Epithelial cell of esophagus (primary cell): ENCODE measurements at regions not wholly inside any gene's neighbourhood (a gene's known extent, or its start where the extent isn't known, plus 50 kb on each side); places are given as distances from the start of the nearest gene placed in this dataset.

Experiments
- DNase-seq: peaks from one replicate; pipeline ENCODE4 v3.0.0; 2010; ENCODE audit warnings: low read depth
- H3K4me3 ChIP-seq: 2 replicates; pipeline ENCODE4 v1.5.1; 2011; ENCODE audit warnings: mild to moderate bottlenecking, low read length, control low read depth
- TF ChIP-seq, protein P1 (sequence below): IDR thresholded peaks from 2 replicates; pipeline ENCODE4 v1.5.1; 2011; ENCODE audit warnings: low read depth, mild to moderate bottlenecking, low read length, control low read depth, inconsistent platforms; ENCODE audit not compliant: insufficient read depth; ENCODE audit errors: missing control alignments

DNA sequence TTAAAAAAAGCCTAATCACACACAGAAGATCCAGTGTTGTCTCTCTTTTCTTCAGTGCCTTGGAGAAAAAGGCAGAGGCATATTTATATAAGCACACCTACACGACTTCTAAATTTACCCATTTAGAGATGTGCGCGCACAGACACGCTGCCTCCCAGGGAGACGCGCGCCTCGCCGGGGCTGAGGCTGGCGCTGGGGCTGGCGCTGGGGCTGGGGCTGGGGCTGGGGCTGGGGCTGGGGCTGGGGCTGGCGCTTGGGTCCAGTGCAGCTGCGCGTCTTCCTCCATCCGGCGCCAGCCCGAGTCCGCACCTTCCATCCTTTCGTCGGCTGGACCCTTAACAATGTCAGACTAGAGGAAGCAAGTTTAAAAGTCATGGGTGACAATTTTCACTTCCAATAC, 118.4 kb upstream of the ARID2 start:
- TF ChIP-seq, protein P1, sequence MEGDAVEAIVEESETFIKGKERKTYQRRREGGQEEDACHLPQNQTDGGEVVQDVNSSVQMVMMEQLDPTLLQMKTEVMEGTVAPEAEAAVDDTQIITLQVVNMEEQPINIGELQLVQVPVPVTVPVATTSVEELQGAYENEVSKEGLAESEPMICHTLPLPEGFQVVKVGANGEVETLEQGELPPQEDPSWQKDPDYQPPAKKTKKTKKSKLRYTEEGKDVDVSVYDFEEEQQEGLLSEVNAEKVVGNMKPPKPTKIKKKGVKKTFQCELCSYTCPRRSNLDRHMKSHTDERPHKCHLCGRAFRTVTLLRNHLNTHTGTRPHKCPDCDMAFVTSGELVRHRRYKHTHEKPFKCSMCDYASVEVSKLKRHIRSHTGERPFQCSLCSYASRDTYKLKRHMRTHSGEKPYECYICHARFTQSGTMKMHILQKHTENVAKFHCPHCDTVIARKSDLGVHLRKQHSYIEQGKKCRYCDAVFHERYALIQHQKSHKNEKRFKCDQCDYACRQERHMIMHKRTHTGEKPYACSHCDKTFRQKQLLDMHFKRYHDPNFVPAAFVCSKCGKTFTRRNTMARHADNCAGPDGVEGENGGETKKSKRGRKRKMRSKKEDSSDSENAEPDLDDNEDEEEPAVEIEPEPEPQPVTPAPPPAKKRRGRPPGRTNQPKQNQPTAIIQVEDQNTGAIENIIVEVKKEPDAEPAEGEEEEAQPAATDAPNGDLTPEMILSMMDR = no peak
- no peak for DNase-seq
- H3K4me3 ChIP-seq = no peak overlapping the region

DNA sequence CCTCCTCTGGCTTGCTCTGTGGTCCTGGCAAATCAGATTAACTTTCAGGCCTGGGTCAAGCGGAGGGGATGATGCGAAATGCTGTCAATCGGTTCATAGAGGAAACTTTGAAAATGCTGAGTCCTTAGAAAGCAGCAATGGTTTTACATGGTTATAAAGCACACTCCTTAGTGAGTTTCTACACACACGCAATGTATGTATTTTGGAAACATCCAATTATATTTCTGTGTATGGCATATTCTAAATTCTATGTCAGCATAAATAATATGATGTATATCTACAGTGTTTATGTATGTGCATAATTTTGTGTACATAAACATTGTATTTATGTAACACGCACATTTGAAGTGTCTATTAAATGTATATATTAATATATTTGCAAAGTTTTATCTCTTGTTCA, 118.0 kb upstream of the ARID2 start:
- TF ChIP-seq, protein P1 = no peak
- H3K4me3 ChIP-seq = no peak overlapping the region
- DNase-seq = no peak

GRCh38 chr12:45612044-45612794, 117.3 kb upstream of the ARID2 start:
- TF ChIP-seq, protein P1 = no peak
- no peak overlapping the region for H3K4me3 ChIP-seq
- peak; percentile 44 for DNase-seq

DNA sequence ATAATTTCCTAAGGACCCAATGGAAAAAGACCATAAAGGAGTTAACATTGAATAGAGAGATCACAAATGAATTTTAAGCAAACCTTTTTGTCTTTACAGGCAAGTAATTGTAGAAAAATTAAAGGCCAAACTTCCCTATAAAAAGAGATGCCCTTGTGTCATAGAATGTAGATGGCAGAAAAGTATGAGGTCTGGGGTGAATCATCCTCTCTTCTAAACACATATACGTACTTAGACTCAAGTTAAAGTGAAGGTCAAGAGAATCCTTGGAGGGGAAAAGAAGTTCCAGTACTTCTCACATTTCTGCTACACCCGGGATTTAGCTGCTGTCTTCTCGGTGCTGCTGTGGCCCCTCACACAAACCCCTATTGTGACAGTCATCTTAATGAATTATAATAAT, 116.2 kb upstream of the ARID2 start:
- DNase-seq = peak; percentile 36
- TF ChIP-seq, protein P1 = no peak
- no peak overlapping the region for H3K4me3 ChIP-seq

DNA sequence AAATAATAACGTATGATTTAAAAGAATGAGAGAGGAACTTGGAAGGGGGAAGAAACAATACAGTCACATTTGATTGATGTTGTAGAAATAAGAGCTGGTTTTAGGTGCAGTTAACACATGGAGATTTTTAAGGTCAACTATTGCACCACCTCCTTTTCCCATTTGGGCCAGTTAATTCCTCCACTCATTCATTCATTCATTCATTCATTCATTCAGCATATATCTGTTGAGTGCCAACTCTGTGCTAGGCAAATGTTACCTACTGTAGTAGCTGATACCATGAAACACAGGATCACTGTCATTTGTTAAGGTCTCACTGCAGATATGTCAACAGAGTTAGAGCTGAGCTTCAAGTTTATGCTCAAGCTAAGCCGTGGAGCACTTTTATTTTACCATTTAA, 115.7 kb upstream of the ARID2 start:
- H3K4me3 ChIP-seq = no peak overlapping the region
- no peak for DNase-seq
- TF ChIP-seq, protein P1 = no peak

DNA sequence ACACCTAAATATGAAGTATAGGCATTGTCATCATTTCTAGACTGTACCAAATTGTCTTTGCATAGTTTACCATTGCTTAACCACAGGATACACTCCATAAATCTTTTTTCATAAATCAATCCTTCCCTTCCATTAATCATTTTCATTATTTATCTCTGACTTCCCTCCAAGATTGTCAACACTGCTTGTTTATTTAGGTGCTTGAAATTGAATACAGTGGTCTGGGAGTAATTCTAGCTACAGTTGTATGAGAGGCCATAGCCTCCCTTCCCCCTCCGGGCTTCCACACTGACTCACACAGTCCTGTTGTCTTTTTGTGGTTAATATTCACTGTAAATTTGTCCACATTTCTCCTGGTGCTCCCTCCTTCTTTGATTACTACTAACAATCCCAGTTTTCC, 114.2 kb upstream of the ARID2 start:
- peak; percentile 68 for DNase-seq
- no peak overlapping the region for H3K4me3 ChIP-seq
- TF ChIP-seq, protein P1 = no peak

DNA sequence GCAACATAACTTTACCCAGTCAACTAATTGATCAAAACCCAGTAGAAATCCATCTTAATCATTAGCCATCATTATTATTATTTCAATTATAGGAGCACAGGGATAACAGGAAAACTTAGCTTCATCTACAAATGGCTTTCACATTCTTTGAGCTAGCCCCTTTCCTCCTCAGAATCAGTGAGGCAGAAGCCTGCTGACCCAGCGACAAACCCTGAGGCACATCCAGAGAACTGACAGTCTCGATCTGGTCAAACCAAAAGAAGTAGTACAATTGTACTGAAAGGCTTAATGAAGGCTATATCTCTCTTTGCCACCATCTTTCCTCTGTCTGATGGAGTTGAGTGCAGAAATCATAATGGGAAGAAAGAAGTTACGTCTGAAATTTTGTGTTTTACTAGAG, 109.8 kb upstream of the ARID2 start:
- TF ChIP-seq, protein P1 = no peak
- no peak overlapping the region for H3K4me3 ChIP-seq
- no peak for DNase-seq
